ENCODE measurements at regions not wholly inside any gene's neighbourhood (a gene's known extent, or its start where the extent isn't known, plus 50 kb on each side); places are given as distances from the start of the nearest gene placed in this dataset.

DNA sequence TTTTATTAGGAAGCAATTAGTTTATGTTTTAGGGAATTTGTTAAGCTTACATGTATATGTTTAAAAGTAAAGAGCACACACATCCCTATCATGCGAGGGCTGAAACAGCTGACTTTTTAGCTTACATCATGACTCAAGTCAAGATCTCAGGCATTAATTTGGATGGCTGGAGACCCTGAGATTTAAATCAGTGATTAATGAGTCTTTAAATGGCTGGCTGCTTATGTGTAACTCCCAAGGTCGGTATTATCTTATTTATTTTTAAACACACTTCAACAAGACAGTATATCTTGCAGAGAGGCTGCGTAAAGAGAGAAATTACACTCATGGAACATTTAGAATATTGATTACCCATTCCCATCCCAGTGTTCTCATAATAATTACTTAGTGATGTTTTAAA is 169.4 kb downstream of the KBTBD8 start:
- TF ChIP-seq GABPA (IDR thresholded peaks at IDR 0.05 in 1 of 2, conservative IDR thresholded peaks at IDR 0.05 in 1 of 2), result no peak
- TF ChIP-seq CTCF (IDR thresholded peaks at IDR 0.05; ENCODE audit: low read depth, low read length, missing input control), result no peak
